Upper lobe of left lung (tissue), 4 donors: ENCODE measurements at regions not wholly inside any gene's neighbourhood (a gene's known extent, or its start where the extent isn't known, plus 50 kb on each side); places are given as distances from the start of the nearest gene placed in this dataset.
"Not testable (repeated sequence)": the region's sequence is repeated elsewhere in the genome, so short reads cannot be mapped to it uniquely, and the experiment has no call there.

Source experiments
- CTCF ChIP-seq, 6 experiments: fragments of 450-650 bp in 4 of 6; fragments of 200-600 bp in 2 of 6; sonication (generic) in 2 of 6; IDR thresholded peaks; one replicate each; pipeline ENCODE4 v1.5.1; 2016 to 2019; ENCODE audit warnings: antibody characterized with exemption in 6 of 6
- POLR2A ChIP-seq, 4 donors: fragments of 450-650 bp; IDR thresholded peaks; one replicate each; pipeline ENCODE4 v1.5.1; 2016 to 2017; ENCODE audit warnings: antibody characterized with exemption in 4 of 4, mild to moderate bottlenecking in 2 of 4

- not testable (repeated sequence) for TF ChIP-seq CTCF, POLR2A (IDR thresholded peaks at IDR 0.05)
Observed at GRCh38 chr2:111511062-111511461, 372.9 kb downstream of the ANAPC1 start.
